GM12872 (cell line): ENCODE measurements at regions not wholly inside any gene's neighbourhood (a gene's known extent, or its start where the extent isn't known, plus 50 kb on each side); places are given as distances from the start of the nearest gene placed in this dataset.

Experiments
- CTCF ChIP-seq: IDR thresholded peaks from 3 replicates; pipeline ENCODE4 v1.5.1; 2011; ENCODE audit warnings: low read depth, mild to moderate bottlenecking, low read length, moderate library complexity; ENCODE audit not compliant: insufficient read depth

- TF ChIP-seq CTCF = no peak
Measured at GRCh38 chr2:78839259-78839658, 186.2 kb upstream of the REG3G start.

- no peak for TF ChIP-seq CTCF
Measured at GRCh38 chr2:78845664-78846185, 179.8 kb upstream of the REG3G start.

GRCh38 chr2:78861546-78861945 is 164.0 kb upstream of the REG3G start:
- peak; percentile 36; the same call in 2 of the 3 replicates for TF ChIP-seq CTCF

- TF ChIP-seq CTCF = no peak
Measured at GRCh38 chr2:78864205-78864604, 161.3 kb upstream of the REG3G start.

GRCh38 chr2:78865667-78866066 is 159.8 kb upstream of the REG3G start:
- no peak for TF ChIP-seq CTCF

- TF ChIP-seq CTCF = no peak
Measured at GRCh38 chr2:78870343-78870967, 155.0 kb upstream of the REG3G start.

GRCh38 chr2:78873526-78873925 is 152.0 kb upstream of the REG3G start:
- TF ChIP-seq CTCF = no peak
